ENCODE measurements at regions not wholly inside any gene's neighbourhood (a gene's known extent, or its start where the extent isn't known, plus 50 kb on each side); places are given as distances from the start of the nearest gene placed in this dataset.

DNA sequence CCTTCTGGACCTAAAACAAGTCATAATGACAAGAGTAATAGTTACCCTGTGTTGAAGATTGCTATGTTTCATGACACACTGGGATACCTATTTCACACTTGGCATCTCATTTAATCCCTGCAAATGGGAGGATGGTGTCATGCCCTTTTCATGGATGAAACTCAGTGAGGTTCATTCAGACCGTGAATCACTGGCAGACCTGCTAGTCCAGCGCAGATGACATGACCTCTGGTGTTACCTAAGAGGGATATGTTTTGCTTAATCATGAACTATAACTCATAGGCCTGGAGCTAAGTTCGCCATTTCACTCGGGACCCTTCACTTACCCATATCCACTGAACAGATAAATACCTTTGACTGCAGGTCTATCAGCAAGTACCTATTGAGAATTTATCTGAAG, 286.6 kb upstream of the FMN2 start:
- WGBS, 2 experiments (ENCODE audit: extremely low coverage in 2 of 2, insufficient read length in 1 of 2): no CpG with 5 or more reads among the region's 4 CpGs
- in situ Hi-C loops (cut with MboI; ENCODE audit: low sequenced_read_pairs) (no loop called here), dilution Hi-C loops (cut with HindIII; ENCODE audit: low sequenced_read_pairs, unreplicated experiment) (no loop called here)

More for the DNA sequence above, 286.6 kb upstream of the FMN2 start:
- Histone ChIP-seq H3K4me2 (ENCODE audit: low read depth, low read length) (no peak overlapping the region), H2BK120ac (ENCODE audit: low read depth, low read length) (no peak overlapping the region), H3K18ac (ENCODE audit: low read depth, low read length) (no peak overlapping the region), H3K79me1 (ENCODE audit: low read depth in 1 of 2, low read length in 2 of 2) (no peaks in the 10 kb centered on the region), H2AK9ac (replicated peaks; ENCODE audit: low read depth, low read length, poor library complexity) (no peak overlapping the region), H3K9me3 (ENCODE audit: control insufficient read depth, insufficient read depth, low read length) (peaks cover 3% of the 10 kb centered on the region; the same call in 1 of the 2 replicates), H2BK5ac (ENCODE audit: low read depth, low read length, poor library complexity, severe bottlenecking) (no peak overlapping the region), H3K9ac (ENCODE audit: low read depth, low read length) (no peak overlapping the region), H2AK5ac (ENCODE audit: low read depth, low read length) (no peak overlapping the region), H3K36me3 (ENCODE audit: control insufficient read depth, insufficient read depth, low read length) (no peaks in the 10 kb centered on the region), H3K4me1 (ENCODE audit: control insufficient read depth, insufficient read depth, low read length) (no peaks in the 10 kb centered on the region), H3K14ac (replicated peaks; ENCODE audit: low read depth, low read length) (no peak overlapping the region), H3K56ac (ENCODE audit: extremely low read depth, insufficient read depth, low read length) (no peak overlapping the region), H2AFZ (replicated peaks; ENCODE audit: low read length, poor library complexity) (no peak overlapping the region), H3K23ac (ENCODE audit: low read depth, low read length) (no peak overlapping the region), H2BK15ac (ENCODE audit: low read depth, low read length) (no peak overlapping the region), H2BK20ac (ENCODE audit: low read depth, low read length) (no peak overlapping the region), H4K5ac (ENCODE audit: low read depth, low read length) (no peak overlapping the region), H3K4me3 (ENCODE audit: insufficient read depth, low read depth, low read length) (no peak overlapping the region), H3K9me1 (ENCODE audit: insufficient read depth, low read length) (no peaks in the 10 kb centered on the region), H3K4ac (ENCODE audit: low read depth, low read length) (no peak overlapping the region), H4K91ac (ENCODE audit: insufficient read depth, low read depth, low read length) (no peak overlapping the region), H4K20me1 (ENCODE audit: insufficient read depth, low read length) (no peaks in the 10 kb centered on the region), H3K27me3 (ENCODE audit: control insufficient read depth, insufficient read depth, low read length) (no peaks in the 10 kb centered on the region), H3K27ac (ENCODE audit: insufficient read depth, low read length) (no peak overlapping the region), H4K8ac (ENCODE audit: low read depth in 2 of 2, low read length in 2 of 2) (no peak overlapping the region)
- intact Hi-C loops (cut with micrococcal nuclease): no loop called here
- ChIA-PET POLR2A (ENCODE audit: unreplicated experiment) (no interaction called here), CTCF (no interaction called here)
- DNase-seq (no peak), ATAC-seq (ENCODE audit: low read depth) (no peak)
- TF ChIP-seq CHD1 (IDR thresholded peaks at IDR 0.05; ENCODE audit: low read depth, low read length) (no peak), FOS (IDR thresholded peaks at IDR 0.05; ENCODE audit: low read depth, low read length) (no peak), CEBPB (IDR thresholded peaks at IDR 0.05; ENCODE audit: low read depth, low read length) (no peak)
- TF ChIP-seq, protein P1, sequence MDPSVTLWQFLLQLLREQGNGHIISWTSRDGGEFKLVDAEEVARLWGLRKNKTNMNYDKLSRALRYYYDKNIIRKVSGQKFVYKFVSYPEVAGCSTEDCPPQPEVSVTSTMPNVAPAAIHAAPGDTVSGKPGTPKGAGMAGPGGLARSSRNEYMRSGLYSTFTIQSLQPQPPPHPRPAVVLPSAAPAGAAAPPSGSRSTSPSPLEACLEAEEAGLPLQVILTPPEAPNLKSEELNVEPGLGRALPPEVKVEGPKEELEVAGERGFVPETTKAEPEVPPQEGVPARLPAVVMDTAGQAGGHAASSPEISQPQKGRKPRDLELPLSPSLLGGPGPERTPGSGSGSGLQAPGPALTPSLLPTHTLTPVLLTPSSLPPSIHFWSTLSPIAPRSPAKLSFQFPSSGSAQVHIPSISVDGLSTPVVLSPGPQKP (IDR thresholded peaks at IDR 0.05; ENCODE audit: borderline replicate concordance, low read depth, low read length): no peak
- BruUV-seq (replicated peaks): no TSS peak

Data from IMR-90 (cell line).